Body of pancreas (tissue), 4 donors: ENCODE measurements at regions not wholly inside any gene's neighbourhood (a gene's known extent, or its start where the extent isn't known, plus 50 kb on each side); places are given as distances from the start of the nearest gene placed in this dataset.

Experiments
- ATAC-seq: fragments of 150-250 bp; one replicate; pipeline ENCODE4 v1.9.1; 2016
- DNase-seq, 4 donors: peaks; one replicate each; pipeline ENCODE4 v3.0.0-alpha.2; 2019
- H3K27ac ChIP-seq, 4 donors: fragments of 200-600 bp; sonication (generic); 1 replicate in 3 of 4; 2 replicates in 1 of 4; pipeline versions ENCODE4 v1.5.1 to v1.6.1; 2016 to 2019; ENCODE audit warnings: mild to moderate bottlenecking in 1 of 4, mixed read lengths in 1 of 4, moderate library complexity in 1 of 4
- H3K27me3 ChIP-seq, 2 donors: fragments of 200-600 bp; sonication (generic); one replicate each; pipeline ENCODE4 v1.6.0; 2016; ENCODE audit warnings: mild to moderate bottlenecking in 1 of 2
- H3K36me3 ChIP-seq, 2 donors: fragments of 200-600 bp; sonication (generic); replicated peaks in 1 of 2; 2 replicates each; pipeline ENCODE4 v1.5.1; 2016; ENCODE audit warnings: low read depth in 2 of 2; ENCODE audit not compliant: insufficient read depth in 1 of 2
- H3K4me1 ChIP-seq: fragments of 200-600 bp; sonication (generic); one replicate; pipeline ENCODE4 v1.6.0; 2016
- H3K4me3 ChIP-seq, 2 donors: fragments of 200-600 bp; sonication (generic); 1 replicate in 1 of 2; 2 replicates in 1 of 2; pipeline ENCODE4 v1.5.1; 2016 to 2019
- H3K9me3 ChIP-seq, 3 donors: fragments of 200-600 bp; sonication (generic); 1 replicate in 2 of 3; 2 replicates in 1 of 3; pipeline ENCODE4 v1.5.1; 2016
- POLR2A ChIP-seq, 3 donors: fragments of 450-650 bp; IDR thresholded peaks; one replicate each; pipeline ENCODE4 v1.6.1; 2016; ENCODE audit warnings: antibody characterized with exemption in 3 of 3, mild to moderate bottlenecking in 2 of 3
- WGBS, 2 donors: methylation state at CpG; one replicate each; pipeline ENCODE4 v1.1.5; 2017; 5-methylcytosine and 5-hydroxymethylcytosine counted together
- intact Hi-C: fragments of 100-400 bp; cut with DNase I; formaldehyde crosslinking; loops from one replicate; pipeline ENCODE4 v1.15.1; 2023
- TF ChIP-seq, protein P1 (sequence below), 7 experiments: fragments of 450-650 bp in 4 of 7; fragments of 200-600 bp in 3 of 7; sonication (generic) in 3 of 7; IDR thresholded peaks; one replicate each; pipeline ENCODE4 v1.5.1; 2016 to 2019; ENCODE audit warnings: antibody characterized with exemption in 7 of 7

DNA sequence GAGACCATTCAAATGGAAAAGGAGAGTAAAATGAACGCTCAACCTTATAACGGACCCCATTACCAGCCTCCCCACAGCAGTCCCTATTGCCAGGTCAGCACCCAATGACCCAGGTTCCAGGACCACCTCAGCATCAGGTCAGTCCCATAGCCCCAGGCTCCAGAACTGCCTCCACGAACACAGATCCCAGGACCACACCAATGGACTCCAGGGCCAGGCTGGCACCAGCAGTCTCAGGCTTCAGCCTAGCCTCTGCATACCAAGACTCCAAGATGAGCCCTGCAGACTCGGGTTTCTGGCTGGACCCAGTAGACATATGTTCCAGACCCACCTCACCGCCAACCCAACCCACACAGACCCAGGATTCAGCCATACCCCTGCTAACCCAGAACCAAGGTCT is 625.0 kb upstream of the RGS18 start:
- H3K36me3 ChIP-seq: no peaks in the 10 kb centered on the region
- H3K27ac ChIP-seq: no peak overlapping the region
- intact Hi-C loops: no loop called here
- H3K4me3 ChIP-seq: no peak overlapping the region
- peaks cover 4% of the 10 kb centered on the region for H3K4me1 ChIP-seq
- DNase-seq: no peak
- WGBS, 2 donors: 88 to 95% methylated on average over 5 of the region's 5 CpGs
- no peaks in the 10 kb centered on the region for H3K27me3 ChIP-seq
- ATAC-seq: no peak
- TF ChIP-seq, protein P1, sequence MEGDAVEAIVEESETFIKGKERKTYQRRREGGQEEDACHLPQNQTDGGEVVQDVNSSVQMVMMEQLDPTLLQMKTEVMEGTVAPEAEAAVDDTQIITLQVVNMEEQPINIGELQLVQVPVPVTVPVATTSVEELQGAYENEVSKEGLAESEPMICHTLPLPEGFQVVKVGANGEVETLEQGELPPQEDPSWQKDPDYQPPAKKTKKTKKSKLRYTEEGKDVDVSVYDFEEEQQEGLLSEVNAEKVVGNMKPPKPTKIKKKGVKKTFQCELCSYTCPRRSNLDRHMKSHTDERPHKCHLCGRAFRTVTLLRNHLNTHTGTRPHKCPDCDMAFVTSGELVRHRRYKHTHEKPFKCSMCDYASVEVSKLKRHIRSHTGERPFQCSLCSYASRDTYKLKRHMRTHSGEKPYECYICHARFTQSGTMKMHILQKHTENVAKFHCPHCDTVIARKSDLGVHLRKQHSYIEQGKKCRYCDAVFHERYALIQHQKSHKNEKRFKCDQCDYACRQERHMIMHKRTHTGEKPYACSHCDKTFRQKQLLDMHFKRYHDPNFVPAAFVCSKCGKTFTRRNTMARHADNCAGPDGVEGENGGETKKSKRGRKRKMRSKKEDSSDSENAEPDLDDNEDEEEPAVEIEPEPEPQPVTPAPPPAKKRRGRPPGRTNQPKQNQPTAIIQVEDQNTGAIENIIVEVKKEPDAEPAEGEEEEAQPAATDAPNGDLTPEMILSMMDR (IDR thresholded peaks at IDR 0.05): no peak
- TF ChIP-seq POLR2A (IDR thresholded peaks at IDR 0.05): no peak
- no peaks in the 10 kb centered on the region for H3K9me3 ChIP-seq

DNA sequence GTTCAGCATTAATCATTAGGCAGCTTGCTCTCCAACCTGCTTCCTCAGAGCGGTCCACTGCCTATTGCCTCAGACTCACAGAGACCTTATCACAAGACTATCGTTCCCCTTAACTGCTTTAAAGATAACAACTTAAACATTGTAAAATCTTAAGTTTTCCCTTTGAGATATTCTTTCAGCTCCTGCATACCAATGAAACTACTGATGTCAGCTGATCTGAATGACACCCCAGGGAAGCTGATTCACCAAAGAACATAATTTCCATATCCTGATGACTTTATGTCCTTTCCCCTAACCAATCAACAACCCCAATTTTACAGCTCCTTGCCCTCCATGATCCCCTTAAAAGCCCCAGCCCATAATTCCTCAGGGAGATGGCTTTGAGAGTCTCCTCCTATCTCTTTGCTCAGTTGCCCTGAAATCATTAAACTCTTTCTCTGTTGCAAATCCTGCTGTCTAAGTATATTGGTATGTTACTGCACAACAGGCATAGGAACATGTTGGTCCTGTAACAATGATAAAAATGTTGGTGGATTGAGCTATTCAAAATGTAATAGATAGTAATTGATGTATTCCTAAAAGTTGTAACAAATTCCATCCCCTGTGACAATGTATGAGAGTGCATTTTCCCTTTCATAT is 621.4 kb upstream of the RGS18 start:
- WGBS, 2 donors: 51 to 60% methylated on average over 2 of the region's 2 CpGs
- Histone ChIP-seq H3K4me3 (no peak overlapping the region), H3K4me1 (no peaks in the 10 kb centered on the region), H3K27ac (no peak overlapping the region), H3K27me3 (no peaks in the 10 kb centered on the region), H3K36me3 (no peaks in the 10 kb centered on the region), H3K9me3 (no peaks in the 10 kb centered on the region)
- TF ChIP-seq POLR2A (IDR thresholded peaks at IDR 0.05): no peak
- TF ChIP-seq, protein P1 (IDR thresholded peaks at IDR 0.05): no peak
- intact Hi-C loops: no loop called here
- DNase-seq (no peak), ATAC-seq (no peak)

DNA sequence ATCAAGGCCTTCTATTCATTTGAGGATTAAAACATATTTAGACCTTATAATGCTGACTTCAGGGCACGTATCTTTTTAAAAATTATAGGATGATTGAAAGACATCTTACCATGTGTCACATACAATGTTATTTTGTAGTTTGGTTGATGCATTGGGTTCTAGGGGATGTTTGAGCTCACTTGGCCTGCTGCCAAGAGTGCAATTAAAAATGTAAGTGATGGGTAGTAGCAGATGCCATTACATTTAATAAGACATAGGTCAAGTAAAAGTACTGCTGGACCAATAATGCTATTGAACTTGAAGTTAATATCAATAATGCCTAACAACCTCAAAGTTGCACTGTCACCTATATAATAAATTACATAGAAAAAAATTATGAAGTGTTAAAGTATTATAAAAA is 616.5 kb upstream of the RGS18 start:
- H3K27ac ChIP-seq: no peak overlapping the region
- ATAC-seq (no peak), DNase-seq (no peak)
- no peak overlapping the region for H3K4me3 ChIP-seq
- 74 to 92% methylated on average over 1 of the region's 1 CpG for WGBS, 2 donors
- no peaks in the 10 kb centered on the region for H3K27me3 ChIP-seq
- H3K4me1 ChIP-seq: no peaks in the 10 kb centered on the region
- no peaks in the 10 kb centered on the region for H3K36me3 ChIP-seq
- intact Hi-C loops: no loop called here
- no peaks in the 10 kb centered on the region for H3K9me3 ChIP-seq
- TF ChIP-seq, protein P1 (IDR thresholded peaks at IDR 0.05): no peak
- TF ChIP-seq POLR2A (IDR thresholded peaks at IDR 0.05): no peak

DNA sequence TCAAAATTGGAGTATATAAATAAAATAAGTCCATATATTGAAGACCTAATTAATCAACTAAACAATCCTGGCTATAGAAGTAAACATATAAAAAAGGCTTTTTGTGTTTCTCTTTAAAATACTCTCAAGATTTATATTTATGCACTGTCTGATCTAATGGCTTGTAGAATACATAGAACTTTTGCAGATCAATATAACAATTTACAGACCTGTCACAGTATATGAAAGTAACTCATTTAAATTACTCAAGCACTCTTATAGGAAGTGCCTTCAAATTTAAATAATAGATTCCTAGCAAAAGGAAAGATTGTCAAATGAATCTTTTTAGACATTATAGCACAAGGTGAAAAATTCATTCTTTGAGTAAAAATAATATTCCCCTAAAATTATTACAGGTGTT is 615.8 kb upstream of the RGS18 start:
- intact Hi-C loops: no loop called here
- Histone ChIP-seq H3K9me3 (no peaks in the 10 kb centered on the region), H3K27me3 (no peaks in the 10 kb centered on the region), H3K4me1 (no peaks in the 10 kb centered on the region), H3K4me3 (no peak overlapping the region), H3K27ac (no peak overlapping the region), H3K36me3 (no peaks in the 10 kb centered on the region)
- ATAC-seq (no peak), DNase-seq (no peak)
- TF ChIP-seq POLR2A (IDR thresholded peaks at IDR 0.05): no peak
- TF ChIP-seq, protein P1 (IDR thresholded peaks at IDR 0.05): no peak

DNA sequence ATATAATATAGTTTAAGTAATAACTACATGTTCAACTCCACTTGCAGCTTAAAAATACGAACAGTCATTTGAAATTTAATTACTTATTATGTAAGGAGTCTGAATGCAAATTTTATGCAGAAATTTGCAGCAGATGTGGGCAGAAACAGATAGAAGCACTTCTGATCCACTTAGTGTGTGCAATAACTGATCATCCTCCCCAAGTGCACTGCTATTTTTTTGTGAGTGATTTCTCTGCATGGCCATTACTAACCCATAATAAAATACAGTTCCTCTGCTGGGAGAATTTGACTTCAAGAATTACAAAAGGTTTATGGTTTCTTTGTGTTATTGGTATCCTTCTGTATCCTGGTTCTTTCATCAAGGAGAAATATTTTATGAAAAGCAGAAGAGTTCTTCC is 611.5 kb upstream of the RGS18 start:
- H3K4me3 ChIP-seq: no peak overlapping the region
- DNase-seq: no peak
- TF ChIP-seq POLR2A (IDR thresholded peaks at IDR 0.05): no peak
- TF ChIP-seq, protein P1 (IDR thresholded peaks at IDR 0.05): no peak
- WGBS, 2 donors: 73% methylated on average over 1 of the region's 1 CpG
- ATAC-seq: no peak
- no peaks in the 10 kb centered on the region for H3K36me3 ChIP-seq
- H3K4me1 ChIP-seq: no peaks in the 10 kb centered on the region
- H3K9me3 ChIP-seq: no peaks in the 10 kb centered on the region
- H3K27me3 ChIP-seq: no peaks in the 10 kb centered on the region
- H3K27ac ChIP-seq: no peak overlapping the region
- intact Hi-C loops: no loop called here
